ENCODE measurements at regions not wholly inside any gene's neighbourhood (a gene's known extent, or its start where the extent isn't known, plus 50 kb on each side); places are given as distances from the start of the nearest gene placed in this dataset.

- Histone ChIP-seq H4K20me1 (ENCODE audit: insufficient read depth, low read length) (no peaks in the 10 kb centered on the region), H3K4me3 (ENCODE audit: low read length) (no peak overlapping the region), H3K36me3 (replicated peaks; ENCODE audit: insufficient read depth, low read length) (no peaks in the 10 kb centered on the region), H3K79me2 (ENCODE audit: low read length) (no peaks in the 10 kb centered on the region), H3K9me2 (replicated peaks; ENCODE audit: insufficient read depth, low read length) (no peaks in the 10 kb centered on the region), H3K4me1 (ENCODE audit: low read length) (no peaks in the 10 kb centered on the region), H3F3A (ENCODE audit: insufficient read depth, low read length) (no peaks in the 10 kb centered on the region), H3K27ac (ENCODE audit: low read length) (no peak overlapping the region), H3K9me3 (replicated peaks; ENCODE audit: insufficient read depth, low read length) (no peaks in the 10 kb centered on the region), H3K9ac (ENCODE audit: low read length) (no peak overlapping the region), H3K4me2 (ENCODE audit: low read depth, low read length) (no peak overlapping the region), H3K27me3 (replicated peaks; ENCODE audit: insufficient read depth, low read length) (no peaks in the 10 kb centered on the region), H2AFZ (ENCODE audit: low read length) (no peak overlapping the region)
- DNase-seq: no peak
- TF ChIP-seq CTCF (IDR thresholded peaks at IDR 0.05; ENCODE audit: low read length) (no peak), EZH2 (optimal IDR thresholded peaks at IDR 0.05; ENCODE audit: low read depth, low read length) (no peak), EZH2phosphoT487 (IDR thresholded peaks at IDR 0.05; ENCODE audit: low read length) (no peak)
Measured at GRCh38 chr9:107123389-107123788, 159.7 kb upstream of the RAD23B start.

GRCh38 chr9:107127608-107128007 is 155.5 kb upstream of the RAD23B start:
- H3K9me2 ChIP-seq (replicated peaks; ENCODE audit: insufficient read depth, low read length): no peaks in the 10 kb centered on the region
- no peaks in the 10 kb centered on the region for H4K20me1 ChIP-seq (ENCODE audit: insufficient read depth, low read length)
- H3K36me3 ChIP-seq (replicated peaks; ENCODE audit: insufficient read depth, low read length): no peaks in the 10 kb centered on the region
- TF ChIP-seq EZH2phosphoT487 (IDR thresholded peaks at IDR 0.05; ENCODE audit: low read length) (no peak), EZH2 (optimal IDR thresholded peaks at IDR 0.05; ENCODE audit: low read depth, low read length) (no peak)
- no peak overlapping the region for H3K27ac ChIP-seq (ENCODE audit: low read length)
- no peak for DNase-seq
- no peak overlapping the region for H2AFZ ChIP-seq (ENCODE audit: low read length)
- H3K4me3 ChIP-seq (ENCODE audit: low read length): no peak overlapping the region
- no peaks in the 10 kb centered on the region for H3K4me1 ChIP-seq (ENCODE audit: low read length)
- H3K27me3 ChIP-seq (replicated peaks; ENCODE audit: insufficient read depth, low read length): no peaks in the 10 kb centered on the region
- H3K4me2 ChIP-seq (ENCODE audit: low read depth, low read length): no peak overlapping the region
- no peak overlapping the region for H3K9ac ChIP-seq (ENCODE audit: low read length)
- H3K79me2 ChIP-seq (ENCODE audit: low read length): no peaks in the 10 kb centered on the region
- no peaks in the 10 kb centered on the region for H3F3A ChIP-seq (ENCODE audit: insufficient read depth, low read length)
- H3K9me3 ChIP-seq (replicated peaks; ENCODE audit: insufficient read depth, low read length): no peaks in the 10 kb centered on the region

GRCh38 chr9:107131108-107131799 is 151.8 kb upstream of the RAD23B start:
- Histone ChIP-seq H3K9me2 (replicated peaks; ENCODE audit: insufficient read depth, low read length) (no peaks in the 10 kb centered on the region), H3K4me3 (ENCODE audit: low read length) (no peak overlapping the region), H3K4me2 (ENCODE audit: low read depth, low read length) (no peak overlapping the region), H4K20me1 (ENCODE audit: insufficient read depth, low read length) (no peaks in the 10 kb centered on the region), H3K27ac (ENCODE audit: low read length) (no peak overlapping the region), H3K27me3 (replicated peaks; ENCODE audit: insufficient read depth, low read length) (no peaks in the 10 kb centered on the region), H3K9ac (ENCODE audit: low read length) (no peak overlapping the region), H3K36me3 (replicated peaks; ENCODE audit: insufficient read depth, low read length) (no peaks in the 10 kb centered on the region), H3K79me2 (ENCODE audit: low read length) (no peaks in the 10 kb centered on the region), H3F3A (ENCODE audit: insufficient read depth, low read length) (no peaks in the 10 kb centered on the region), H3K9me3 (replicated peaks; ENCODE audit: insufficient read depth, low read length) (no peaks in the 10 kb centered on the region), H2AFZ (ENCODE audit: low read length) (no peak overlapping the region), H3K4me1 (ENCODE audit: low read length) (no peaks in the 10 kb centered on the region)
- no peak for TF ChIP-seq CTCF (IDR thresholded peaks at IDR 0.05; ENCODE audit: low read length)
- TF ChIP-seq EZH2 (optimal IDR thresholded peaks at IDR 0.05; ENCODE audit: low read depth, low read length): no peak
- TF ChIP-seq EZH2phosphoT487 (IDR thresholded peaks at IDR 0.05; ENCODE audit: low read length): no peak
- no peak for DNase-seq

- no peak for TF ChIP-seq CTCF (IDR thresholded peaks at IDR 0.05; ENCODE audit: low read length)
- TF ChIP-seq EZH2phosphoT487 (IDR thresholded peaks at IDR 0.05; ENCODE audit: low read length): no peak
- TF ChIP-seq EZH2 (optimal IDR thresholded peaks at IDR 0.05; ENCODE audit: low read depth, low read length): no peak
- Histone ChIP-seq H4K20me1 (ENCODE audit: insufficient read depth, low read length) (no peaks in the 10 kb centered on the region), H2AFZ (ENCODE audit: low read length) (no peak overlapping the region), H3K4me2 (ENCODE audit: low read depth, low read length) (no peak overlapping the region), H3K27me3 (replicated peaks; ENCODE audit: insufficient read depth, low read length) (no peaks in the 10 kb centered on the region), H3K9ac (ENCODE audit: low read length) (no peak overlapping the region), H3F3A (ENCODE audit: insufficient read depth, low read length) (no peaks in the 10 kb centered on the region), H3K9me3 (replicated peaks; ENCODE audit: insufficient read depth, low read length) (no peaks in the 10 kb centered on the region), H3K36me3 (replicated peaks; ENCODE audit: insufficient read depth, low read length) (no peaks in the 10 kb centered on the region), H3K9me2 (replicated peaks; ENCODE audit: insufficient read depth, low read length) (no peaks in the 10 kb centered on the region), H3K27ac (ENCODE audit: low read length) (no peak overlapping the region), H3K4me3 (ENCODE audit: low read length) (no peak overlapping the region), H3K79me2 (ENCODE audit: low read length) (no peaks in the 10 kb centered on the region), H3K4me1 (ENCODE audit: low read length) (no peaks in the 10 kb centered on the region)
- DNase-seq: no peak
Measured at GRCh38 chr9:107136296-107136695, 146.8 kb upstream of the RAD23B start.

Data from MM.1S (cell line).